Esophagus squamous epithelium (tissue), 4 donors: ENCODE measurements at regions not wholly inside any gene's neighbourhood (a gene's known extent, or its start where the extent isn't known, plus 50 kb on each side); places are given as distances from the start of the nearest gene placed in this dataset.

Experiments
- POLR2A ChIP-seq, 4 donors: fragments of 450-650 bp; IDR thresholded peaks; one replicate each; pipeline ENCODE4 v1.6.1; 2017; ENCODE audit warnings: antibody characterized with exemption in 4 of 4, mild to moderate bottlenecking in 4 of 4, moderate library complexity in 3 of 4
- TF ChIP-seq, protein P1 (sequence below), 6 experiments: fragments of 450-650 bp in 4 of 6; fragments of 200-600 bp in 2 of 6; sonication (generic) in 2 of 6; IDR thresholded peaks; one replicate each; pipeline ENCODE4 v1.5.1; 2016 to 2019; ENCODE audit warnings: antibody characterized with exemption in 6 of 6, mild to moderate bottlenecking in 4 of 6, moderate library complexity in 4 of 6

- no peak for TF ChIP-seq POLR2A (IDR thresholded peaks at IDR 0.05)
- TF ChIP-seq, protein P1, sequence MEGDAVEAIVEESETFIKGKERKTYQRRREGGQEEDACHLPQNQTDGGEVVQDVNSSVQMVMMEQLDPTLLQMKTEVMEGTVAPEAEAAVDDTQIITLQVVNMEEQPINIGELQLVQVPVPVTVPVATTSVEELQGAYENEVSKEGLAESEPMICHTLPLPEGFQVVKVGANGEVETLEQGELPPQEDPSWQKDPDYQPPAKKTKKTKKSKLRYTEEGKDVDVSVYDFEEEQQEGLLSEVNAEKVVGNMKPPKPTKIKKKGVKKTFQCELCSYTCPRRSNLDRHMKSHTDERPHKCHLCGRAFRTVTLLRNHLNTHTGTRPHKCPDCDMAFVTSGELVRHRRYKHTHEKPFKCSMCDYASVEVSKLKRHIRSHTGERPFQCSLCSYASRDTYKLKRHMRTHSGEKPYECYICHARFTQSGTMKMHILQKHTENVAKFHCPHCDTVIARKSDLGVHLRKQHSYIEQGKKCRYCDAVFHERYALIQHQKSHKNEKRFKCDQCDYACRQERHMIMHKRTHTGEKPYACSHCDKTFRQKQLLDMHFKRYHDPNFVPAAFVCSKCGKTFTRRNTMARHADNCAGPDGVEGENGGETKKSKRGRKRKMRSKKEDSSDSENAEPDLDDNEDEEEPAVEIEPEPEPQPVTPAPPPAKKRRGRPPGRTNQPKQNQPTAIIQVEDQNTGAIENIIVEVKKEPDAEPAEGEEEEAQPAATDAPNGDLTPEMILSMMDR (IDR thresholded peaks at IDR 0.05) = no peak
These were observed 490.2 kb downstream of the EPM2A start for GRCh38 chr6:145245119-145245518.
